GM23338 (cell line): ENCODE measurements at regions not wholly inside any gene's neighbourhood (a gene's known extent, or its start where the extent isn't known, plus 50 kb on each side); places are given as distances from the start of the nearest gene placed in this dataset.

ENCODE experiments used
- ATAC-seq: fragments of 200-7000 bp; cut with Tn5 transposase; 3 replicates; pipeline ENCODE4 v1.9.1; 2020
- DNase-seq: peaks from one replicate; pipeline ENCODE4 v3.0.0-alpha.2; 2015; ENCODE audit warnings: low spot score
- H2AFZ ChIP-seq: fragments of 200-600 bp; sonication (generic); 2 replicates; pipeline ENCODE4 v1.8.0; 2016; ENCODE audit warnings: antibody characterized with exemption, mild to moderate bottlenecking, moderate library complexity
- H3F3A ChIP-seq: fragments of 200-600 bp; sonication (generic); replicated peaks from 2 replicates; pipeline ENCODE4 v1.8.0; 2017; ENCODE audit warnings: antibody characterized with exemption, mixed run types, low read depth
- H3K27ac ChIP-seq: fragments of 200-600 bp; sonication (generic); 2 replicates; pipeline ENCODE4 v1.6.1; 2016; ENCODE audit warnings: low read depth
- H3K27me3 ChIP-seq: fragments of 200-600 bp; sonication (generic); 2 replicates; pipeline ENCODE4 v1.8.0; 2016; ENCODE audit warnings: mild to moderate bottlenecking, mixed run types, moderate library complexity; ENCODE audit not compliant: insufficient read depth
- H3K36me3 ChIP-seq: fragments of 200-600 bp; sonication (generic); 2 replicates; pipeline ENCODE4 v1.8.0; 2016; ENCODE audit warnings: mild to moderate bottlenecking; ENCODE audit not compliant: insufficient read depth
- H3K4me1 ChIP-seq: fragments of 200-600 bp; sonication (generic); 2 replicates; pipeline ENCODE4 v1.8.0; 2016; ENCODE audit warnings: mild to moderate bottlenecking, moderate library complexity; ENCODE audit not compliant: insufficient read depth
- H3K4me2 ChIP-seq: fragments of 200-600 bp; sonication (generic); 2 replicates; pipeline ENCODE4 v1.7.1; 2017; ENCODE audit warnings: mixed run types
- H3K4me3 ChIP-seq: fragments of 200-600 bp; sonication (generic); 2 replicates; pipeline ENCODE4 v1.6.1; 2016; ENCODE audit warnings: mixed run types
- H3K79me2 ChIP-seq: fragments of 200-600 bp; sonication (generic); replicated peaks from 2 replicates; pipeline ENCODE4 v1.8.0; 2017; ENCODE audit warnings: mild to moderate bottlenecking; ENCODE audit not compliant: insufficient read depth
- H3K9me2 ChIP-seq: fragments of 200-600 bp; sonication (generic); 2 replicates; pipeline ENCODE4 v1.8.0; 2017; ENCODE audit not compliant: insufficient read depth
- H4K20me1 ChIP-seq: fragments of 200-600 bp; sonication (generic); replicated peaks from 2 replicates; pipeline ENCODE4 v1.8.0; 2017; ENCODE audit warnings: mild to moderate bottlenecking; ENCODE audit not compliant: insufficient read depth
- H3K27ac Mint-ChIP-seq: 2 replicates; pipeline ENCODE4 v1.8.0; 2020; ENCODE audit warnings: inconsistent platforms, mild to moderate bottlenecking, moderate library complexity, mixed read lengths
- H3K27me3 Mint-ChIP-seq: 3 replicates; pipeline ENCODE4 v1.8.0; 2022; ENCODE audit warnings: low read depth, mild to moderate bottlenecking, moderate library complexity, mixed read lengths, inconsistent platforms; ENCODE audit not compliant: insufficient read depth, poor library complexity
- H3K36me3 Mint-ChIP-seq: 3 replicates; pipeline ENCODE4 v1.8.0; 2021; ENCODE audit warnings: low read depth, mild to moderate bottlenecking, inconsistent platforms, moderate library complexity, mixed read lengths
- H3K4me1 Mint-ChIP-seq: 3 replicates; pipeline ENCODE4 v1.8.0; 2020; ENCODE audit warnings: mild to moderate bottlenecking, inconsistent platforms, mixed read lengths
- H3K4me3 Mint-ChIP-seq: 3 replicates; pipeline ENCODE4 v1.8.0; 2021; ENCODE audit warnings: moderate library complexity, mild to moderate bottlenecking, inconsistent platforms, mixed read lengths
- H3K9me3 Mint-ChIP-seq: 3 replicates; pipeline ENCODE4 v1.8.0; 2020; ENCODE audit warnings: moderate library complexity, mild to moderate bottlenecking, inconsistent platforms, mixed read lengths
- CTCF ChIP-seq, 2 experiments: fragments of 200-600 bp in 1 of 2; sonication (generic) in 1 of 2; conservative IDR thresholded peaks; 2 replicates each; pipeline versions ENCODE4 v1.5.1 to v1.6.1; 2016 to 2017; ENCODE audit warnings: antibody characterized with exemption in 2 of 2, low read depth in 2 of 2, mild to moderate bottlenecking in 2 of 2, moderate library complexity in 1 of 2
- ETS1 ChIP-seq: IDR thresholded peaks from 2 replicates; pipeline ENCODE4 v1.6.1; 2016; ENCODE audit warnings: antibody characterized with exemption
- EZH2 ChIP-seq: fragments of 200-600 bp; sonication (generic); IDR thresholded peaks from one replicate; pipeline ENCODE4 v1.8.0; 2017; ENCODE audit warnings: antibody characterized with exemption, mild to moderate bottlenecking, low read depth; ENCODE audit not compliant: unreplicated experiment
- EZH2phosphoT487 ChIP-seq: fragments of 200-600 bp; sonication (generic); IDR thresholded peaks from one replicate; pipeline ENCODE4 v1.8.1; 2018; ENCODE audit warnings: antibody characterized with exemption; ENCODE audit not compliant: unreplicated experiment
- JUNB ChIP-seq: IDR thresholded peaks from one replicate; pipeline ENCODE4 v1.6.1; 2016; ENCODE audit warnings: antibody characterized with exemption; ENCODE audit not compliant: unreplicated experiment
- POLR2AphosphoS5 ChIP-seq: IDR thresholded peaks from 2 replicates; pipeline ENCODE4 v1.6.1; 2016; ENCODE audit warnings: antibody characterized with exemption, low read depth
- REST ChIP-seq: IDR thresholded peaks from one replicate; pipeline ENCODE4 v1.6.1; 2018; ENCODE audit warnings: antibody characterized with exemption; ENCODE audit not compliant: unreplicated experiment
- STAT1 ChIP-seq: IDR thresholded peaks from one replicate; pipeline ENCODE4 v1.6.1; 2016; ENCODE audit warnings: antibody characterized with exemption; ENCODE audit not compliant: unreplicated experiment
- ZNF462 ChIP-seq: fragments of 250-450 bp; sonication (Bioruptor Pico); IDR thresholded peaks from 2 replicates; pipeline ENCODE4 v1.5.0; 2020; ENCODE audit warnings: mild to moderate bottlenecking, moderate library complexity

- H3K4me3 Mint-ChIP-seq, result no peak overlapping the region
- H3K27me3 Mint-ChIP-seq, result no peaks in the 10 kb centered on the region
- no peaks in the 10 kb centered on the region for H3F3A ChIP-seq
- DNase-seq (no peak), ATAC-seq (no peak)
- H3K4me3 ChIP-seq, result no peak overlapping the region
- H3K9me2 ChIP-seq, result peaks cover 4% of the 10 kb centered on the region; the same call in 1 of the 2 replicates
- no peaks in the 10 kb centered on the region for H3K36me3 Mint-ChIP-seq
- no peaks in the 10 kb centered on the region for H3K79me2 ChIP-seq
- H3K36me3 ChIP-seq, result no peaks in the 10 kb centered on the region
- no peaks in the 10 kb centered on the region for H3K27me3 ChIP-seq
- no peak overlapping the region for H3K27ac Mint-ChIP-seq
- H3K9me3 Mint-ChIP-seq, result no peaks in the 10 kb centered on the region
- no peaks in the 10 kb centered on the region for H4K20me1 ChIP-seq
- H3K4me2 ChIP-seq, result no peak overlapping the region
- peaks cover 12% of the 10 kb centered on the region for H3K4me1 Mint-ChIP-seq
- TF ChIP-seq CTCF (conservative IDR thresholded peaks at IDR 0.05; ENCODE audit: low read depth in 2 of 2) (no peak), ETS1 (no peak), ZNF462 (CRISPR knock-in tag) (no peak), POLR2AphosphoS5 (no peak), EZH2 (no peak), REST (no peak), JUNB (no peak), STAT1 (no peak), EZH2phosphoT487 (no peak)
- 0 out of 2 replicates have a peak overlapping the region, but pooled peaks have one; percentile 19 for H2AFZ ChIP-seq
- no peak overlapping the region for H3K27ac ChIP-seq
- H3K4me1 ChIP-seq, result peaks cover 9% of the 10 kb centered on the region; the same call in 1 of the 2 replicates
These were observed 176.0 kb upstream of the PLEKHA5 start for GRCh38 chr12:18953505-18953904.
